ENCODE measurements at regions not wholly inside any gene's neighbourhood (a gene's known extent, or its start where the extent isn't known, plus 50 kb on each side); places are given as distances from the start of the nearest gene placed in this dataset.

DNA sequence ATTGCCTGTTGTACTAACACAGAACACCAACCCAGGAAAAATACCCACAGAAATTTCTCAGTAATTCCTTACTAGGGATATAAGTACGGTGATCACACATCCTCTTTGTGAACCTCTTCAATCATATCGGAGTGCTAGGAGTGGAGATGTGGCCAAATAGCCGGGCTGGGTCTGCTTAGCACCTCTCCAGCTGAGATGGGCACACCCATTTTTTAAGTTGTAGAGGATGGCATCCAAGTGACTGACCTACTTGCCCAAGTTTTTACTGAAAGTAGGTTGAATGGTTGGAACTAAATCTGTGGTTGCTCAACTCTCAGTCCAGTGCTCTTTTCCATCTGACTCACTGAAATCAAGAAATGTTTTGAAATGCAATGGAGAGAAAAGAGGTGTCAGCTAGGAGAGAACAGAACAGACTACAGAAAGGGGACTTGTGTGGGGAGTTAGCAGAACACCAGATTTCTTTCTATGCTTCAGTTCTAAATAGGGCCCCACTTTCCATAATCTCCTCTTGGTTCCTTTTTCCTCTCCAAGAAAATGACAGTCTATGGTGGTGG, 68.7 kb upstream of the FSHR start:
- Histone ChIP-seq H3K27ac (ENCODE audit: low read depth) (no peak overlapping the region), H3F3A (replicated peaks; ENCODE audit: low read depth) (no peaks in the 10 kb centered on the region), H3K36me3 (ENCODE audit: insufficient read depth) (no peaks in the 10 kb centered on the region), H3K27me3 (ENCODE audit: insufficient read depth) (no peaks in the 10 kb centered on the region), H3K4me3 (no peak overlapping the region), H3K4me2 (no peak overlapping the region), H3K79me2 (replicated peaks; ENCODE audit: insufficient read depth) (no peaks in the 10 kb centered on the region), H3K9me2 (ENCODE audit: insufficient read depth) (no peaks in the 10 kb centered on the region), H4K20me1 (replicated peaks; ENCODE audit: insufficient read depth) (no peaks in the 10 kb centered on the region), H3K4me1 (ENCODE audit: insufficient read depth) (peaks cover 11% of the 10 kb centered on the region; the same call in 1 of the 2 replicates), H2AFZ (no peak overlapping the region)
- DNase-seq (ENCODE audit: low spot score) (no peak), ATAC-seq (no peak)
- TF ChIP-seq, protein P1, sequence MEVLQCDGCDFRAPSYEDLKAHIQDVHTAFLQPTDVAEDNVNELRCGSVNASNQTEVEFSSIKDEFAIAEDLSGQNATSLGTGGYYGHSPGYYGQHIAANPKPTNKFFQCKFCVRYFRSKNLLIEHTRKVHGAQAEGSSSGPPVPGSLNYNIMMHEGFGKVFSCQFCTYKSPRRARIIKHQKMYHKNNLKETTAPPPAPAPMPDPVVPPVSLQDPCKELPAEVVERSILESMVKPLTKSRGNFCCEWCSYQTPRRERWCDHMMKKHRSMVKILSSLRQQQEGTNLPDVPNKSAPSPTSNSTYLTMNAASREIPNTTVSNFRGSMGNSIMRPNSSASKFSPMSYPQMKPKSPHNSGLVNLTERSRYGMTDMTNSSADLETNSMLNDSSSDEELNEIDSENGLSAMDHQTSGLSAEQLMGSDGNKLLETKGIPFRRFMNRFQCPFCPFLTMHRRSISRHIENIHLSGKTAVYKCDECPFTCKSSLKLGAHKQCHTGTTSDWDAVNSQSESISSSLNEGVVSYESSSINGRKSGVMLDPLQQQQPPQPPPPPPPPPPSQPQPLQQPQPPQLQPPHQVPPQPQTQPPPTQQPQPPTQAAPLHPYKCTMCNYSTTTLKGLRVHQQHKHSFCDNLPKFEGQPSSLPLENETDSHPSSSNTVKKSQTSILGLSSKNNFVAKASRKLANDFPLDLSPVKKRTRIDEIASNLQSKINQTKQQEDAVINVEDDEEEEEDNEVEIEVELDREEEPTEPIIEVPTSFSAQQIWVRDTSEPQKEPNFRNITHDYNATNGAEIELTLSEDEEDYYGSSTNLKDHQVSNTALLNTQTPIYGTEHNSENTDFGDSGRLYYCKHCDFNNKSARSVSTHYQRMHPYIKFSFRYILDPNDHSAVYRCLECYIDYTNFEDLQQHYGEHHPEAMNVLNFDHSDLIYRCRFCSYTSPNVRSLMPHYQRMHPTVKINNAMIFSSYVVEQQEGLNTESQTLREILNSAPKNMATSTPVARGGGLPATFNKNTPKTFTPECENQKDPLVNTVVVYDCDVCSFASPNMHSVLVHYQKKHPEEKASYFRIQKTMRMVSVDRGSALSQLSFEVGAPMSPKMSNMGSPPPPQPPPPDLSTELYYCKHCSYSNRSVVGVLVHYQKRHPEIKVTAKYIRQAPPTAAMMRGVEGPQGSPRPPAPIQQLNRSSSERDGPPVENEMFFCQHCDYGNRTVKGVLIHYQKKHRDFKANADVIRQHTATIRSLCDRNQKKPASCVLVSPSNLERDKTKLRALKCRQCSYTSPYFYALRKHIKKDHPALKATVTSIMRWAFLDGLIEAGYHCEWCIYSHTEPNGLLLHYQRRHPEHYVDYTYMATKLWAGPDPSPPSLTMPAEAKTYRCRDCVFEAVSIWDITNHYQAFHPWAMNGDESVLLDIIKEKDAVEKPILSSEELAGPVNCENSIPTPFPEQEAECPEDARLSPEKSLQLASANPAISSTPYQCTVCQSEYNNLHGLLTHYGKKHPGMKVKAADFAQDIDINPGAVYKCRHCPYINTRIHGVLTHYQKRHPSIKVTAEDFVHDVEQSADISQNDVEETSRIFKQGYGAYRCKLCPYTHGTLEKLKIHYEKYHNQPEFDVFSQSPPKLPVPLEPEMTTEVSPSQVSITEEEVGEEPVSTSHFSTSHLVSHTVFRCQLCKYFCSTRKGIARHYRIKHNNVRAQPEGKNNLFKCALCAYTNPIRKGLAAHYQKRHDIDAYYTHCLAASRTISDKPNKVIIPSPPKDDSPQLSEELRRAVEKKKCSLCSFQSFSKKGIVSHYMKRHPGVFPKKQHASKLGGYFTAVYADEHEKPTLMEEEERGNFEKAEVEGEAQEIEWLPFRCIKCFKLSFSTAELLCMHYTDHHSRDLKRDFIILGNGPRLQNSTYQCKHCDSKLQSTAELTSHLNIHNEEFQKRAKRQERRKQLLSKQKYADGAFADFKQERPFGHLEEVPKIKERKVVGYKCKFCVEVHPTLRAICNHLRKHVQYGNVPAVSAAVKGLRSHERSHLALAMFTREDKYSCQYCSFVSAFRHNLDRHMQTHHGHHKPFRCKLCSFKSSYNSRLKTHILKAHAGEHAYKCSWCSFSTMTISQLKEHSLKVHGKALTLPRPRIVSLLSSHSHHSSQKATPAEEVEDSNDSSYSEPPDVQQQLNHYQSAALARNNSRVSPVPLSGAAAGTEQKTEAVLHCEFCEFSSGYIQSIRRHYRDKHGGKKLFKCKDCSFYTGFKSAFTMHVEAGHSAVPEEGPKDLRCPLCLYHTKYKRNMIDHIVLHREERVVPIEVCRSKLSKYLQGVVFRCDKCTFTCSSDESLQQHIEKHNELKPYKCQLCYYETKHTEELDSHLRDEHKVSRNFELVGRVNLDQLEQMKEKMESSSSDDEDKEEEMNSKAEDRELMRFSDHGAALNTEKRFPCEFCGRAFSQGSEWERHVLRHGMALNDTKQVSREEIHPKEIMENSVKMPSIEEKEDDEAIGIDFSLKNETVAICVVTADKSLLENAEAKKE (CRISPR knock-in tag; IDR thresholded peaks at IDR 0.05): no peak
- TF ChIP-seq CREB1 (CRISPR knock-in tag; IDR thresholded peaks at IDR 0.05; ENCODE audit: low read depth): no peak
- no peak for TF ChIP-seq NANOG (IDR thresholded peaks at IDR 0.05; ENCODE audit: borderline replicate concordance)
- TF ChIP-seq EZH2 (IDR thresholded peaks at IDR 0.05; ENCODE audit: low read depth, unreplicated experiment): no peak
- TF ChIP-seq ZNF331 (CRISPR knock-in tag; IDR thresholded peaks at IDR 0.05; ENCODE audit: low read depth): no peak
- TF ChIP-seq, protein P2, sequence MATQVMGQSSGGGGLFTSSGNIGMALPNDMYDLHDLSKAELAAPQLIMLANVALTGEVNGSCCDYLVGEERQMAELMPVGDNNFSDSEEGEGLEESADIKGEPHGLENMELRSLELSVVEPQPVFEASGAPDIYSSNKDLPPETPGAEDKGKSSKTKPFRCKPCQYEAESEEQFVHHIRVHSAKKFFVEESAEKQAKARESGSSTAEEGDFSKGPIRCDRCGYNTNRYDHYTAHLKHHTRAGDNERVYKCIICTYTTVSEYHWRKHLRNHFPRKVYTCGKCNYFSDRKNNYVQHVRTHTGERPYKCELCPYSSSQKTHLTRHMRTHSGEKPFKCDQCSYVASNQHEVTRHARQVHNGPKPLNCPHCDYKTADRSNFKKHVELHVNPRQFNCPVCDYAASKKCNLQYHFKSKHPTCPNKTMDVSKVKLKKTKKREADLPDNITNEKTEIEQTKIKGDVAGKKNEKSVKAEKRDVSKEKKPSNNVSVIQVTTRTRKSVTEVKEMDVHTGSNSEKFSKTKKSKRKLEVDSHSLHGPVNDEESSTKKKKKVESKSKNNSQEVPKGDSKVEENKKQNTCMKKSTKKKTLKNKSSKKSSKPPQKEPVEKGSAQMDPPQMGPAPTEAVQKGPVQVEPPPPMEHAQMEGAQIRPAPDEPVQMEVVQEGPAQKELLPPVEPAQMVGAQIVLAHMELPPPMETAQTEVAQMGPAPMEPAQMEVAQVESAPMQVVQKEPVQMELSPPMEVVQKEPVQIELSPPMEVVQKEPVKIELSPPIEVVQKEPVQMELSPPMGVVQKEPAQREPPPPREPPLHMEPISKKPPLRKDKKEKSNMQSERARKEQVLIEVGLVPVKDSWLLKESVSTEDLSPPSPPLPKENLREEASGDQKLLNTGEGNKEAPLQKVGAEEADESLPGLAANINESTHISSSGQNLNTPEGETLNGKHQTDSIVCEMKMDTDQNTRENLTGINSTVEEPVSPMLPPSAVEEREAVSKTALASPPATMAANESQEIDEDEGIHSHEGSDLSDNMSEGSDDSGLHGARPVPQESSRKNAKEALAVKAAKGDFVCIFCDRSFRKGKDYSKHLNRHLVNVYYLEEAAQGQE (IDR thresholded peaks at IDR 0.05; ENCODE audit: unreplicated experiment): no peak
- TF ChIP-seq, protein P3, sequence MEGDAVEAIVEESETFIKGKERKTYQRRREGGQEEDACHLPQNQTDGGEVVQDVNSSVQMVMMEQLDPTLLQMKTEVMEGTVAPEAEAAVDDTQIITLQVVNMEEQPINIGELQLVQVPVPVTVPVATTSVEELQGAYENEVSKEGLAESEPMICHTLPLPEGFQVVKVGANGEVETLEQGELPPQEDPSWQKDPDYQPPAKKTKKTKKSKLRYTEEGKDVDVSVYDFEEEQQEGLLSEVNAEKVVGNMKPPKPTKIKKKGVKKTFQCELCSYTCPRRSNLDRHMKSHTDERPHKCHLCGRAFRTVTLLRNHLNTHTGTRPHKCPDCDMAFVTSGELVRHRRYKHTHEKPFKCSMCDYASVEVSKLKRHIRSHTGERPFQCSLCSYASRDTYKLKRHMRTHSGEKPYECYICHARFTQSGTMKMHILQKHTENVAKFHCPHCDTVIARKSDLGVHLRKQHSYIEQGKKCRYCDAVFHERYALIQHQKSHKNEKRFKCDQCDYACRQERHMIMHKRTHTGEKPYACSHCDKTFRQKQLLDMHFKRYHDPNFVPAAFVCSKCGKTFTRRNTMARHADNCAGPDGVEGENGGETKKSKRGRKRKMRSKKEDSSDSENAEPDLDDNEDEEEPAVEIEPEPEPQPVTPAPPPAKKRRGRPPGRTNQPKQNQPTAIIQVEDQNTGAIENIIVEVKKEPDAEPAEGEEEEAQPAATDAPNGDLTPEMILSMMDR (conservative IDR thresholded peaks at IDR 0.05; ENCODE audit: low read depth in 2 of 2): no peak
- no peak for TF ChIP-seq POLR2AphosphoS5 (IDR thresholded peaks at IDR 0.05; ENCODE audit: low read depth)
- TF ChIP-seq, protein P4, sequence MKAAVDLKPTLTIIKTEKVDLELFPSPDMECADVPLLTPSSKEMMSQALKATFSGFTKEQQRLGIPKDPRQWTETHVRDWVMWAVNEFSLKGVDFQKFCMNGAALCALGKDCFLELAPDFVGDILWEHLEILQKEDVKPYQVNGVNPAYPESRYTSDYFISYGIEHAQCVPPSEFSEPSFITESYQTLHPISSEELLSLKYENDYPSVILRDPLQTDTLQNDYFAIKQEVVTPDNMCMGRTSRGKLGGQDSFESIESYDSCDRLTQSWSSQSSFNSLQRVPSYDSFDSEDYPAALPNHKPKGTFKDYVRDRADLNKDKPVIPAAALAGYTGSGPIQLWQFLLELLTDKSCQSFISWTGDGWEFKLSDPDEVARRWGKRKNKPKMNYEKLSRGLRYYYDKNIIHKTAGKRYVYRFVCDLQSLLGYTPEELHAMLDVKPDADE (IDR thresholded peaks at IDR 0.05): no peak
- Mint-ChIP-seq H3K27me3 (ENCODE audit: insufficient read depth, low read depth, poor library complexity) (peaks cover 1% of the 10 kb centered on the region), H3K9me3 (no peaks in the 10 kb centered on the region), H3K36me3 (ENCODE audit: low read depth) (no peaks in the 10 kb centered on the region), H3K4me1 (peaks cover 6% of the 10 kb centered on the region), H3K4me3 (no peak overlapping the region), H3K27ac (no peak overlapping the region)

Measured in GM23338 (cell line).